ENCODE measurements at regions not wholly inside any gene's neighbourhood (a gene's known extent, or its start where the extent isn't known, plus 50 kb on each side); places are given as distances from the start of the nearest gene placed in this dataset.

GRCh38 chr1:8170059-8170835 lies 144.1 kb upstream of the ERRFI1 start (continued):
- TF ChIP-seq CHD7 (IDR thresholded peaks at IDR 0.05; ENCODE audit: insufficient replicate concordance, low read length) = no peak
- no peak for TF ChIP-seq SP1 (IDR thresholded peaks at IDR 0.05; ENCODE audit: low read depth, low read length)
- no peak for TF ChIP-seq RXRA (IDR thresholded peaks at IDR 0.05; ENCODE audit: insufficient read depth, low read depth, low read length)
- TF ChIP-seq ZNF274 (IDR thresholded peaks at IDR 0.05; ENCODE audit: borderline replicate concordance, extremely low read depth, low read length) = no peak
- TF ChIP-seq MAX (IDR thresholded peaks at IDR 0.05) = no peak
- TF ChIP-seq YY1 (IDR thresholded peaks at IDR 0.05; ENCODE audit: low read depth, low read length) = no peak
- no peak for TF ChIP-seq EZH2 (IDR thresholded peaks at IDR 0.05; ENCODE audit: low read depth, low read length, severe bottlenecking)

Data from H1 (cell line).